Neural progenitor cell (in vitro differentiated cells): ENCODE measurements at regions not wholly inside any gene's neighbourhood (a gene's known extent, or its start where the extent isn't known, plus 50 kb on each side); places are given as distances from the start of the nearest gene placed in this dataset.

Experiments used
- EZH2 ChIP-seq: fragments of 200-600 bp; sonication (generic); IDR thresholded peaks from 2 replicates; pipeline ENCODE4 v1.6.1; 2017; ENCODE audit warnings: antibody characterized with exemption, mild to moderate bottlenecking, moderate library complexity
- TF ChIP-seq, protein P1 (sequence below): fragments of 200-600 bp; sonication (generic); IDR thresholded peaks from 2 replicates; pipeline ENCODE4 v1.5.1; 2017; ENCODE audit warnings: antibody characterized with exemption, mild to moderate bottlenecking

GRCh38 chr18:61953641-61954040 is 60.8 kb upstream of the RNF152 start:
- TF ChIP-seq, protein P1, sequence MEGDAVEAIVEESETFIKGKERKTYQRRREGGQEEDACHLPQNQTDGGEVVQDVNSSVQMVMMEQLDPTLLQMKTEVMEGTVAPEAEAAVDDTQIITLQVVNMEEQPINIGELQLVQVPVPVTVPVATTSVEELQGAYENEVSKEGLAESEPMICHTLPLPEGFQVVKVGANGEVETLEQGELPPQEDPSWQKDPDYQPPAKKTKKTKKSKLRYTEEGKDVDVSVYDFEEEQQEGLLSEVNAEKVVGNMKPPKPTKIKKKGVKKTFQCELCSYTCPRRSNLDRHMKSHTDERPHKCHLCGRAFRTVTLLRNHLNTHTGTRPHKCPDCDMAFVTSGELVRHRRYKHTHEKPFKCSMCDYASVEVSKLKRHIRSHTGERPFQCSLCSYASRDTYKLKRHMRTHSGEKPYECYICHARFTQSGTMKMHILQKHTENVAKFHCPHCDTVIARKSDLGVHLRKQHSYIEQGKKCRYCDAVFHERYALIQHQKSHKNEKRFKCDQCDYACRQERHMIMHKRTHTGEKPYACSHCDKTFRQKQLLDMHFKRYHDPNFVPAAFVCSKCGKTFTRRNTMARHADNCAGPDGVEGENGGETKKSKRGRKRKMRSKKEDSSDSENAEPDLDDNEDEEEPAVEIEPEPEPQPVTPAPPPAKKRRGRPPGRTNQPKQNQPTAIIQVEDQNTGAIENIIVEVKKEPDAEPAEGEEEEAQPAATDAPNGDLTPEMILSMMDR, result no peak
- no peak for TF ChIP-seq EZH2
